H9 (cell line): ENCODE measurements at regions not wholly inside any gene's neighbourhood (a gene's known extent, or its start where the extent isn't known, plus 50 kb on each side); places are given as distances from the start of the nearest gene placed in this dataset.

ENCODE experiments used
- DNase-seq: peaks from one replicate; pipeline ENCODE4 v3.0.0-alpha.2; 2017
- H2AFZ ChIP-seq: one replicate; pipeline ENCODE4 v1.6.1; 2013; ENCODE audit warnings: mild to moderate bottlenecking, low read length, control low read depth, moderate library complexity
- H2AK5ac ChIP-seq: 2 replicates; pipeline ENCODE4 v1.6.1; 2013; ENCODE audit warnings: low read length, control low read depth, mixed read lengths; ENCODE audit not compliant: insufficient read length
- H2BK120ac ChIP-seq: one replicate; pipeline ENCODE4 v1.6.1; 2013; ENCODE audit warnings: low read depth, mild to moderate bottlenecking, low read length, control low read depth, inconsistent platforms; ENCODE audit not compliant: poor library complexity, severe bottlenecking
- H2BK12ac ChIP-seq: 2 replicates; pipeline ENCODE4 v1.6.1; 2013; ENCODE audit warnings: low read length, control low read depth, mixed read lengths, low read depth; ENCODE audit not compliant: insufficient read length
- H2BK15ac ChIP-seq: 2 replicates; pipeline ENCODE4 v1.6.1; 2013; ENCODE audit warnings: low read depth, low read length, control low read depth
- H2BK20ac ChIP-seq: one replicate; pipeline ENCODE4 v1.6.1; 2013; ENCODE audit warnings: low read depth, mild to moderate bottlenecking, low read length, control low read depth, inconsistent platforms; ENCODE audit not compliant: poor library complexity, severe bottlenecking
- H2BK5ac ChIP-seq: 2 replicates; pipeline ENCODE4 v1.6.1; 2013; ENCODE audit warnings: low read length, control low read depth, mixed read lengths; ENCODE audit not compliant: insufficient read length
- H3K14ac ChIP-seq: 2 replicates; pipeline ENCODE4 v1.6.1; 2013; ENCODE audit warnings: low read length, control low read depth; ENCODE audit not compliant: insufficient read depth
- H3K18ac ChIP-seq: 2 replicates; pipeline ENCODE4 v1.6.1; 2013; ENCODE audit warnings: low read depth, mild to moderate bottlenecking, mixed read lengths, low read length, control low read depth; ENCODE audit not compliant: insufficient read length
- H3K23ac ChIP-seq: 2 replicates; pipeline ENCODE4 v1.6.1; 2013; ENCODE audit warnings: low read length, control low read depth, mixed read lengths, low read depth; ENCODE audit not compliant: insufficient read length
- H3K23me2 ChIP-seq: 2 replicates; pipeline ENCODE4 v1.6.1; 2013; ENCODE audit warnings: low read depth, mild to moderate bottlenecking, mixed read lengths, low read length, control low read depth; ENCODE audit not compliant: insufficient read length, poor library complexity, severe bottlenecking
- H3K27ac ChIP-seq: 2 replicates; pipeline ENCODE4 v1.5.1; 2013; ENCODE audit warnings: low read length, control low read depth, mixed read lengths, low read depth; ENCODE audit not compliant: insufficient read length
- H3K27me3 ChIP-seq: 2 replicates; pipeline ENCODE4 v1.6.1; 2013; ENCODE audit warnings: low read length, control low read depth, inconsistent platforms; ENCODE audit not compliant: insufficient read depth
- H3K4ac ChIP-seq: 2 replicates; pipeline ENCODE4 v1.6.1; 2013; ENCODE audit warnings: low read depth, mild to moderate bottlenecking, control low read depth, inconsistent platforms, low read length, moderate library complexity
- H3K4me1 ChIP-seq: 2 replicates; pipeline ENCODE4 v1.6.1; 2013; ENCODE audit warnings: low read length, control low read depth, inconsistent platforms; ENCODE audit not compliant: insufficient read depth
- H3K4me2 ChIP-seq: 2 replicates; pipeline ENCODE4 v1.6.1; 2013; ENCODE audit warnings: low read length, control low read depth, mixed read lengths; ENCODE audit not compliant: insufficient read length, insufficient read depth
- H3K56ac ChIP-seq: 2 replicates; pipeline ENCODE4 v1.6.1; 2013; ENCODE audit warnings: low read depth, mild to moderate bottlenecking, mixed read lengths, low read length, control low read depth; ENCODE audit not compliant: insufficient read length
- H3K79me1 ChIP-seq: 2 replicates; pipeline ENCODE4 v1.6.1; 2013; ENCODE audit warnings: low read depth, mild to moderate bottlenecking, moderate library complexity, low read length, control low read depth, inconsistent platforms; ENCODE audit not compliant: insufficient read depth, poor library complexity, severe bottlenecking
- H3K79me2 ChIP-seq: 2 replicates; pipeline ENCODE4 v1.6.1; 2013; ENCODE audit warnings: low read length, control low read depth, inconsistent platforms; ENCODE audit not compliant: insufficient read depth
- H3K9ac ChIP-seq: 2 replicates; pipeline ENCODE4 v1.6.1; 2013; ENCODE audit warnings: low read length, control low read depth, mixed read lengths; ENCODE audit not compliant: insufficient read length; ENCODE audit errors: extremely low read depth
- H3K9me3 ChIP-seq: one replicate; pipeline ENCODE4 v1.6.1; 2013; ENCODE audit warnings: low read depth, low read length, inconsistent platforms; ENCODE audit not compliant: control insufficient read depth
- H3T11ph ChIP-seq: one replicate; pipeline ENCODE4 v1.6.1; 2013; ENCODE audit warnings: mild to moderate bottlenecking, low read length, control low read depth, inconsistent platforms
- H4K20me1 ChIP-seq: one replicate; pipeline ENCODE4 v1.6.1; 2013; ENCODE audit not compliant: control insufficient read depth, insufficient read length, insufficient read depth
- H4K5ac ChIP-seq: 2 replicates; pipeline ENCODE4 v1.6.1; 2013; ENCODE audit warnings: low read depth, mild to moderate bottlenecking, mixed read lengths, low read length, control low read depth; ENCODE audit not compliant: insufficient read length
- H4K8ac ChIP-seq: replicated peaks from 2 replicates; pipeline ENCODE4 v1.6.1; 2013; ENCODE audit warnings: low read length, control low read depth, mixed read lengths, low read depth; ENCODE audit not compliant: insufficient read length
- H4K91ac ChIP-seq: 2 replicates; pipeline ENCODE4 v1.6.1; 2013; ENCODE audit warnings: low read depth, mild to moderate bottlenecking, moderate library complexity, mixed read lengths, low read length, control low read depth; ENCODE audit not compliant: insufficient read length
- H3K27ac Mint-ChIP-seq, 3 experiments: 2 replicates in 2 of 3; 3 replicates in 1 of 3; pipeline ENCODE4 v1.8.0; 2020 to 2021; ENCODE audit warnings: mixed read lengths in 3 of 3, mild to moderate bottlenecking in 1 of 3, moderate library complexity in 1 of 3
- H3K27me3 Mint-ChIP-seq: 2 replicates; pipeline ENCODE4 v1.8.0; 2021; ENCODE audit warnings: low read depth, mild to moderate bottlenecking, moderate library complexity, mixed read lengths
- H3K36me3 Mint-ChIP-seq, 3 experiments: 2 replicates in 2 of 3; 3 replicates in 1 of 3; pipeline ENCODE4 v1.8.0; 2020 to 2021; ENCODE audit warnings: low read depth in 3 of 3, mixed read lengths in 3 of 3; ENCODE audit not compliant: insufficient read depth in 1 of 3
- H3K4me1 Mint-ChIP-seq, 2 experiments: 2 replicates each; pipeline ENCODE4 v1.8.0; 2020; ENCODE audit warnings: mixed read lengths in 2 of 2
- H3K4me3 Mint-ChIP-seq, 2 experiments: 2 replicates in 1 of 2; 3 replicates in 1 of 2; pipeline ENCODE4 v1.8.0; 2020 to 2021; ENCODE audit warnings: mild to moderate bottlenecking in 2 of 2, mixed read lengths in 2 of 2, moderate library complexity in 1 of 2
- H3K9me3 Mint-ChIP-seq, 2 experiments: 2 replicates in 1 of 2; 3 replicates in 1 of 2; pipeline ENCODE4 v1.8.0; 2020; ENCODE audit warnings: mild to moderate bottlenecking in 2 of 2, mixed read lengths in 2 of 2, moderate library complexity in 1 of 2
- WGBS: extraction: QIAGEN DNeasy Blood & Tissue Kit; methylation state at CpG from one replicate; pipeline ENCODE4 v1.1.7; 2013; ENCODE audit warnings: missing lambda C conversion rate, low lambda C conversion rate, mixed read lengths; ENCODE audit not compliant: insufficient read length; ENCODE audit errors: extremely low coverage; 5-methylcytosine and 5-hydroxymethylcytosine counted together
- TF ChIP-seq, protein P1 (sequence below): fragments of 200-600 bp; sonication (generic); conservative IDR thresholded peaks from 3 replicates; pipeline ENCODE4 v1.8.0; 2021; ENCODE audit warnings: antibody characterized with exemption, mild to moderate bottlenecking

DNA sequence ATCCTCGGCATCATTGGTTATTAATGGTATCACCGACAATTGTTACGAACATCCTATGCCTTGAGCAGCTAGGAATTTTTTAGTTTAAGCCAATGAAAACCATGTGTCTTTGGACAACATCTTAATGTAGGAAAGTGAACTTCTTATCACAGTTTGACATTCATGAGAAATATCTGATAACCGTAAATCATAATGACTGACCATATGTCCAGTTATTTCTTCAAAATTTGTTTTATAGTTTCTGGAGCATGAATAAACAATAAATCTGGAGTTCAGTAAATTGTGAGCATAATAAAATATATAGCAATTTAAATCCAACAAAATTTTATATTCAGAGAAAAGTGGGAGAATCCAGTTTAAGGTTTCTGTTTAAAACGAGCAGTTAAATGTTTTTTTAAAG is 970.1 kb upstream of the ADGRB3 start:
- Histone ChIP-seq H3T11ph (no peak overlapping the region), H3K14ac (no peak overlapping the region), H3K18ac (no peak overlapping the region), H2AK5ac (no peak overlapping the region), H3K56ac (no peak overlapping the region), H3K9ac (no peak overlapping the region), H3K79me1 (no peaks in the 10 kb centered on the region), H4K91ac (no peak overlapping the region), H2BK120ac (no peak overlapping the region), H2BK15ac (no peak overlapping the region), H2BK20ac (no peak overlapping the region), H3K9me3 (no peaks in the 10 kb centered on the region), H3K4ac (no peak overlapping the region), H3K79me2 (no peaks in the 10 kb centered on the region), H3K23me2 (no peaks in the 10 kb centered on the region), H2BK5ac (no peak overlapping the region), H3K4me1 (no peaks in the 10 kb centered on the region), H3K23ac (no peak overlapping the region), H2BK12ac (no peak overlapping the region), H4K8ac (no peak overlapping the region), H3K27me3 (no peaks in the 10 kb centered on the region), H2AFZ (no peak overlapping the region), H4K5ac (no peak overlapping the region), H4K20me1 (no peaks in the 10 kb centered on the region), H3K4me2 (no peak overlapping the region), H3K27ac (no peak overlapping the region)
- Mint-ChIP-seq H3K9me3 (peaks cover 4% of the 10 kb centered on the region in 2 experiments; a peak in 3 of 5 replicates), H3K27ac (no peak overlapping the region), H3K27me3 (no peaks in the 10 kb centered on the region; the same call in 1 of the 2 replicates), H3K4me1 (no peaks in the 10 kb centered on the region), H3K4me3 (no peak overlapping the region), H3K36me3 (peaks cover 0 to 4% (median 1%) of the 10 kb centered on the region in 3 experiments; a peak in 3 of 7 replicates)
- DNase-seq: no peak
- WGBS: no CpG with 5 or more reads among the region's 5 CpGs
- TF ChIP-seq, protein P1, sequence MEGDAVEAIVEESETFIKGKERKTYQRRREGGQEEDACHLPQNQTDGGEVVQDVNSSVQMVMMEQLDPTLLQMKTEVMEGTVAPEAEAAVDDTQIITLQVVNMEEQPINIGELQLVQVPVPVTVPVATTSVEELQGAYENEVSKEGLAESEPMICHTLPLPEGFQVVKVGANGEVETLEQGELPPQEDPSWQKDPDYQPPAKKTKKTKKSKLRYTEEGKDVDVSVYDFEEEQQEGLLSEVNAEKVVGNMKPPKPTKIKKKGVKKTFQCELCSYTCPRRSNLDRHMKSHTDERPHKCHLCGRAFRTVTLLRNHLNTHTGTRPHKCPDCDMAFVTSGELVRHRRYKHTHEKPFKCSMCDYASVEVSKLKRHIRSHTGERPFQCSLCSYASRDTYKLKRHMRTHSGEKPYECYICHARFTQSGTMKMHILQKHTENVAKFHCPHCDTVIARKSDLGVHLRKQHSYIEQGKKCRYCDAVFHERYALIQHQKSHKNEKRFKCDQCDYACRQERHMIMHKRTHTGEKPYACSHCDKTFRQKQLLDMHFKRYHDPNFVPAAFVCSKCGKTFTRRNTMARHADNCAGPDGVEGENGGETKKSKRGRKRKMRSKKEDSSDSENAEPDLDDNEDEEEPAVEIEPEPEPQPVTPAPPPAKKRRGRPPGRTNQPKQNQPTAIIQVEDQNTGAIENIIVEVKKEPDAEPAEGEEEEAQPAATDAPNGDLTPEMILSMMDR: no peak
